GM23338 (cell line): ENCODE measurements at regions not wholly inside any gene's neighbourhood (a gene's known extent, or its start where the extent isn't known, plus 50 kb on each side); places are given as distances from the start of the nearest gene placed in this dataset.

Experiments
- ATAC-seq: fragments of 200-7000 bp; cut with Tn5 transposase; 3 replicates; pipeline ENCODE4 v1.9.1; 2020
- DNase-seq: peaks from one replicate; pipeline ENCODE4 v3.0.0-alpha.2; 2015; ENCODE audit warnings: low spot score
- H2AFZ ChIP-seq: fragments of 200-600 bp; sonication (generic); 2 replicates; pipeline ENCODE4 v1.8.0; 2016; ENCODE audit warnings: antibody characterized with exemption, mild to moderate bottlenecking, moderate library complexity
- H3F3A ChIP-seq: fragments of 200-600 bp; sonication (generic); replicated peaks from 2 replicates; pipeline ENCODE4 v1.8.0; 2017; ENCODE audit warnings: antibody characterized with exemption, mixed run types, low read depth
- H3K27ac ChIP-seq: fragments of 200-600 bp; sonication (generic); 2 replicates; pipeline ENCODE4 v1.6.1; 2016; ENCODE audit warnings: low read depth
- H3K27me3 ChIP-seq: fragments of 200-600 bp; sonication (generic); 2 replicates; pipeline ENCODE4 v1.8.0; 2016; ENCODE audit warnings: mild to moderate bottlenecking, mixed run types, moderate library complexity; ENCODE audit not compliant: insufficient read depth
- H3K36me3 ChIP-seq: fragments of 200-600 bp; sonication (generic); 2 replicates; pipeline ENCODE4 v1.8.0; 2016; ENCODE audit warnings: mild to moderate bottlenecking; ENCODE audit not compliant: insufficient read depth
- H3K4me1 ChIP-seq: fragments of 200-600 bp; sonication (generic); 2 replicates; pipeline ENCODE4 v1.8.0; 2016; ENCODE audit warnings: mild to moderate bottlenecking, moderate library complexity; ENCODE audit not compliant: insufficient read depth
- H3K4me2 ChIP-seq: fragments of 200-600 bp; sonication (generic); 2 replicates; pipeline ENCODE4 v1.7.1; 2017; ENCODE audit warnings: mixed run types
- H3K4me3 ChIP-seq: fragments of 200-600 bp; sonication (generic); 2 replicates; pipeline ENCODE4 v1.6.1; 2016; ENCODE audit warnings: mixed run types
- H3K79me2 ChIP-seq: fragments of 200-600 bp; sonication (generic); replicated peaks from 2 replicates; pipeline ENCODE4 v1.8.0; 2017; ENCODE audit warnings: mild to moderate bottlenecking; ENCODE audit not compliant: insufficient read depth
- H3K9me2 ChIP-seq: fragments of 200-600 bp; sonication (generic); 2 replicates; pipeline ENCODE4 v1.8.0; 2017; ENCODE audit not compliant: insufficient read depth
- H4K20me1 ChIP-seq: fragments of 200-600 bp; sonication (generic); replicated peaks from 2 replicates; pipeline ENCODE4 v1.8.0; 2017; ENCODE audit warnings: mild to moderate bottlenecking; ENCODE audit not compliant: insufficient read depth
- H3K27ac Mint-ChIP-seq: 2 replicates; pipeline ENCODE4 v1.8.0; 2020; ENCODE audit warnings: inconsistent platforms, mild to moderate bottlenecking, moderate library complexity, mixed read lengths
- H3K27me3 Mint-ChIP-seq: 3 replicates; pipeline ENCODE4 v1.8.0; 2022; ENCODE audit warnings: low read depth, mild to moderate bottlenecking, moderate library complexity, mixed read lengths, inconsistent platforms; ENCODE audit not compliant: insufficient read depth, poor library complexity
- H3K36me3 Mint-ChIP-seq: 3 replicates; pipeline ENCODE4 v1.8.0; 2021; ENCODE audit warnings: low read depth, mild to moderate bottlenecking, inconsistent platforms, moderate library complexity, mixed read lengths
- H3K4me1 Mint-ChIP-seq: 3 replicates; pipeline ENCODE4 v1.8.0; 2020; ENCODE audit warnings: mild to moderate bottlenecking, inconsistent platforms, mixed read lengths
- H3K4me3 Mint-ChIP-seq: 3 replicates; pipeline ENCODE4 v1.8.0; 2021; ENCODE audit warnings: moderate library complexity, mild to moderate bottlenecking, inconsistent platforms, mixed read lengths
- H3K9me3 Mint-ChIP-seq: 3 replicates; pipeline ENCODE4 v1.8.0; 2020; ENCODE audit warnings: moderate library complexity, mild to moderate bottlenecking, inconsistent platforms, mixed read lengths
- CREB1 ChIP-seq: fragments of 250-450 bp; sonication (Bioruptor Pico); IDR thresholded peaks from 2 replicates; pipeline ENCODE4 v1.5.0; 2020; ENCODE audit warnings: low read depth, mild to moderate bottlenecking, moderate library complexity
- CTCF ChIP-seq, 2 experiments: fragments of 200-600 bp in 1 of 2; sonication (generic) in 1 of 2; conservative IDR thresholded peaks; 2 replicates each; pipeline versions ENCODE4 v1.5.1 to v1.6.1; 2016 to 2017; ENCODE audit warnings: antibody characterized with exemption in 2 of 2, low read depth in 2 of 2, mild to moderate bottlenecking in 2 of 2, moderate library complexity in 1 of 2
- EZH2 ChIP-seq: fragments of 200-600 bp; sonication (generic); IDR thresholded peaks from one replicate; pipeline ENCODE4 v1.8.0; 2017; ENCODE audit warnings: antibody characterized with exemption, mild to moderate bottlenecking, low read depth; ENCODE audit not compliant: unreplicated experiment
- EZH2phosphoT487 ChIP-seq: fragments of 200-600 bp; sonication (generic); IDR thresholded peaks from one replicate; pipeline ENCODE4 v1.8.1; 2018; ENCODE audit warnings: antibody characterized with exemption; ENCODE audit not compliant: unreplicated experiment
- JUNB ChIP-seq: IDR thresholded peaks from one replicate; pipeline ENCODE4 v1.6.1; 2016; ENCODE audit warnings: antibody characterized with exemption; ENCODE audit not compliant: unreplicated experiment
- NANOG ChIP-seq: IDR thresholded peaks from 2 replicates; pipeline ENCODE4 v1.6.1; 2016; ENCODE audit warnings: antibody characterized with exemption, borderline replicate concordance
- ZNF331 ChIP-seq: fragments of 250-450 bp; sonication (Bioruptor Pico); IDR thresholded peaks from 2 replicates; pipeline ENCODE4 v1.5.0; 2020; ENCODE audit warnings: low read depth, mild to moderate bottlenecking, moderate library complexity
- ZNF462 ChIP-seq: fragments of 250-450 bp; sonication (Bioruptor Pico); IDR thresholded peaks from 2 replicates; pipeline ENCODE4 v1.5.0; 2020; ENCODE audit warnings: mild to moderate bottlenecking, moderate library complexity

GRCh38 chr1:221921936-221922335, 180.0 kb upstream of the DUSP10 start (continued):
- no peak for TF ChIP-seq ZNF462 (CRISPR knock-in tag)

GRCh38 chr1:221919743-221920142, 177.9 kb upstream of the DUSP10 start:
- no peaks in the 10 kb centered on the region for H3K27me3 ChIP-seq
- DNase-seq, result no peak
- TF ChIP-seq EZH2, result no peak
- no peak for TF ChIP-seq CREB1 (CRISPR knock-in tag)
- no peak for TF ChIP-seq EZH2phosphoT487
- no peak for TF ChIP-seq JUNB
- no peak for TF ChIP-seq CTCF (conservative IDR thresholded peaks at IDR 0.05; ENCODE audit: low read depth in 2 of 2)
- TF ChIP-seq NANOG, result no peak
- TF ChIP-seq ZNF331 (CRISPR knock-in tag), result no peak
- H3K79me2 ChIP-seq, result no peaks in the 10 kb centered on the region
- Mint-ChIP-seq H3K4me1 (no peaks in the 10 kb centered on the region), H3K9me3 (no peaks in the 10 kb centered on the region), H3K27ac (no peak overlapping the region), H3K36me3 (no peaks in the 10 kb centered on the region), H3K4me3 (no peak overlapping the region), H3K27me3 (no peaks in the 10 kb centered on the region)
- no peak overlapping the region for H3K4me3 ChIP-seq
- no peaks in the 10 kb centered on the region for H4K20me1 ChIP-seq
- ATAC-seq, result no peak
- no peak overlapping the region for H3K27ac ChIP-seq
- H3K4me1 ChIP-seq, result no peaks in the 10 kb centered on the region
- 0 out of 2 replicates have a peak, but pooled peaks cover 4% of the 10 kb centered on the region for H3K9me2 ChIP-seq
- H3K36me3 ChIP-seq, result no peaks in the 10 kb centered on the region
- H3F3A ChIP-seq, result no peaks in the 10 kb centered on the region
- no peak overlapping the region for H3K4me2 ChIP-seq
- H2AFZ ChIP-seq, result no peak overlapping the region
